ENCODE measurements at regions not wholly inside any gene's neighbourhood (a gene's known extent, or its start where the extent isn't known, plus 50 kb on each side); places are given as distances from the start of the nearest gene placed in this dataset.

DNA sequence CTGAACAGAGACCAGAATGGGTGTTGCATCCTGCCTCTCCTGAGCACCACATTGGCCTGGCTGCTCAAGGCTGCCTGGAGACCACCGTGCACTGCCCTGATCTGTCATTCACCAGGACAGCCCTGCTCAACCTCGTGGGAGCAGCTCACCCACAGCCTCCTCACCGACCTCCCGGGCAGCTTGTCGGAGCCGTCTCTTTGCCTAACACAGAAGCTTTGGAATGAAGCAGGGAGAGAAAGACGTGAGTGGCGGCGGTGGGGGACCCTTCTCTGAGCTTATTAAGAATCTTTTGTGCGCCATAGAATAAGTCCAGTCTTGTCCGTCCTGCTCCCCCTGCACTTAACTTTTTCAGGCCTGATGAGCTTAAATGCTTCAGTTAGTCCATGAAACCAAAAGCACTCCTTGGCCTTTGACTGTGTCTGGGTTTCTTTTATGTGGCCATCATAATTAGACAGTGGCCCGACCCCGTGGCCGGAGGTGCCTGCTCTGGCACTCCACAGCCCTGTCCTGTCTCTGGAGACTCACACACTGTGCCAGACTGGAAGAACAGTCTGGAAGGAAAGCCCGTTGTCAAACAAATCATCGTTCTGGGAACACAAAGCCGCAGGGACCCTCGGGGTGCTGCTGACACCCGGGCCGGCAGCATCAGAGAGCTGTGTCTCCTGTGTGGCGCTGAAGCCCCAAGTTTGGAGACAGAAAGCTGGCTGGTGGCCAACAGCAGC is 192.8 kb downstream of the BCOR start:
- intact Hi-C loops (cut with DNase I), result no loop called here
- peaks cover 0 to 29% of the 10 kb centered on the region in 2 donors for H3K4me1 ChIP-seq
- TF ChIP-seq POLR2A (IDR thresholded peaks at IDR 0.05), result no peak
- TF ChIP-seq, protein P1, sequence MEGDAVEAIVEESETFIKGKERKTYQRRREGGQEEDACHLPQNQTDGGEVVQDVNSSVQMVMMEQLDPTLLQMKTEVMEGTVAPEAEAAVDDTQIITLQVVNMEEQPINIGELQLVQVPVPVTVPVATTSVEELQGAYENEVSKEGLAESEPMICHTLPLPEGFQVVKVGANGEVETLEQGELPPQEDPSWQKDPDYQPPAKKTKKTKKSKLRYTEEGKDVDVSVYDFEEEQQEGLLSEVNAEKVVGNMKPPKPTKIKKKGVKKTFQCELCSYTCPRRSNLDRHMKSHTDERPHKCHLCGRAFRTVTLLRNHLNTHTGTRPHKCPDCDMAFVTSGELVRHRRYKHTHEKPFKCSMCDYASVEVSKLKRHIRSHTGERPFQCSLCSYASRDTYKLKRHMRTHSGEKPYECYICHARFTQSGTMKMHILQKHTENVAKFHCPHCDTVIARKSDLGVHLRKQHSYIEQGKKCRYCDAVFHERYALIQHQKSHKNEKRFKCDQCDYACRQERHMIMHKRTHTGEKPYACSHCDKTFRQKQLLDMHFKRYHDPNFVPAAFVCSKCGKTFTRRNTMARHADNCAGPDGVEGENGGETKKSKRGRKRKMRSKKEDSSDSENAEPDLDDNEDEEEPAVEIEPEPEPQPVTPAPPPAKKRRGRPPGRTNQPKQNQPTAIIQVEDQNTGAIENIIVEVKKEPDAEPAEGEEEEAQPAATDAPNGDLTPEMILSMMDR (IDR thresholded peaks at IDR 0.05), result no peak
- no peak for DNase-seq
- H3K27me3 ChIP-seq, result no peaks in the 10 kb centered on the region
- no peak overlapping the region for H3K4me3 ChIP-seq (replicated peaks in 1 of 3)
- H3K27ac ChIP-seq, result peak overlapping the region; percentile 11 to 43 (median 22)
- 33 to 96% methylated on average over 5 to 8 of the region's 21 CpGs for WGBS, 2 donors
- H3K36me3 ChIP-seq, result no peaks in the 10 kb centered on the region
- H3K9me3 ChIP-seq, result no peaks in the 10 kb centered on the region

DNA sequence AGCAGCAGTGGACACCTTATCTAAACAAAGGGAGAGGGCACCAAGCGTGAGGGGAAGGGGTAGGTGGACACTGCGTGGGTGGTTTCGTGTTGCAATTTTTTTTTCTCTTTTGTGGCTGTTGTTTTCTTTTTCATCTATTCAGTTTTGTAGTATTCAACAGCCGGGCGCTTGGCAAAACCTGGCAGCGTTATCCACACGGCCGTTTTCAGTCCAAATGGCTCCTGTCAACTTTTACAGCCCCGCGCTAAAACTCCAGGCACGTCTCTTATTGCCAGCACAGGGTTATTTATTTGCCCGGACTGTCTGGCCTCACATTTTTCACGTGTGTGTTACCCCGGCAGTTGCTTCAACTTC is 192.2 kb downstream of the BCOR start:
- DNase-seq, result peak; percentile 64 to 67
- Histone ChIP-seq H3K27ac (peak overlapping the region; percentile 11 to 43 (median 22)), H3K36me3 (no peaks in the 10 kb centered on the region), H3K4me3 (replicated peaks in 1 of 3) (no peak overlapping the region), H3K27me3 (no peaks in the 10 kb centered on the region), H3K9me3 (no peaks in the 10 kb centered on the region), H3K4me1 (peaks cover 0 to 29% of the 10 kb centered on the region in 2 donors)
- TF ChIP-seq, protein P1 (IDR thresholded peaks at IDR 0.05), result no peak
- TF ChIP-seq POLR2A (IDR thresholded peaks at IDR 0.05), result no peak
- intact Hi-C loops (cut with DNase I), result no loop called here
- WGBS, 2 donors, result 8 to 18% methylated on average over 13 of the region's 14 CpGs

DNA sequence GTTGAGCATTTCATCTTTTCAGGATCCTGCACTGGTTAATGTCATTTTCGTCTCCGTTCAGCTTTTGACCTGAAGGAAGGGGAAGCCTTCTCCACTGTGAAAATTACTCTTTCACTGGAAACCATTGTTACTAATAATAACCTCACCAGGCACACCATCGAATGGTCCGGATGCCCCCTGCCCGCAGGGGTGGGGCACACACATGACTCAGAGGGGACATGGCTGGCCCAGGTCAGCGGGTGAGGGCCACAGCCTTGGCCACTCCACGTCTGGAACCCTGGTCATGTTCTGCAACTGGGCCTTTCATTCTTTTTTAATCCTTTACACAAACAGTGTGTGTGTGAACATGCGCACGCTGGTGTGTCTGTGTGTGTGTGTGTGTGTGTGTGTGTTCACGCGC is 191.8 kb downstream of the BCOR start:
- no peak for TF ChIP-seq POLR2A (IDR thresholded peaks at IDR 0.05)
- TF ChIP-seq, protein P1 (IDR thresholded peaks at IDR 0.05), result no peak
- Histone ChIP-seq H3K9me3 (no peaks in the 10 kb centered on the region), H3K4me1 (peaks cover 0 to 25% of the 10 kb centered on the region in 2 donors), H3K36me3 (no peaks in the 10 kb centered on the region), H3K27ac (peak overlapping the region in 1 of 3 donors; percentile 43), H3K27me3 (no peaks in the 10 kb centered on the region), H3K4me3 (replicated peaks in 1 of 3) (no peak overlapping the region)
- no peak for DNase-seq
- WGBS, 2 donors, result 75 to 79% methylated on average over 6 to 8 of the region's 11 CpGs
- intact Hi-C loops (cut with DNase I), result no loop called here

DNA sequence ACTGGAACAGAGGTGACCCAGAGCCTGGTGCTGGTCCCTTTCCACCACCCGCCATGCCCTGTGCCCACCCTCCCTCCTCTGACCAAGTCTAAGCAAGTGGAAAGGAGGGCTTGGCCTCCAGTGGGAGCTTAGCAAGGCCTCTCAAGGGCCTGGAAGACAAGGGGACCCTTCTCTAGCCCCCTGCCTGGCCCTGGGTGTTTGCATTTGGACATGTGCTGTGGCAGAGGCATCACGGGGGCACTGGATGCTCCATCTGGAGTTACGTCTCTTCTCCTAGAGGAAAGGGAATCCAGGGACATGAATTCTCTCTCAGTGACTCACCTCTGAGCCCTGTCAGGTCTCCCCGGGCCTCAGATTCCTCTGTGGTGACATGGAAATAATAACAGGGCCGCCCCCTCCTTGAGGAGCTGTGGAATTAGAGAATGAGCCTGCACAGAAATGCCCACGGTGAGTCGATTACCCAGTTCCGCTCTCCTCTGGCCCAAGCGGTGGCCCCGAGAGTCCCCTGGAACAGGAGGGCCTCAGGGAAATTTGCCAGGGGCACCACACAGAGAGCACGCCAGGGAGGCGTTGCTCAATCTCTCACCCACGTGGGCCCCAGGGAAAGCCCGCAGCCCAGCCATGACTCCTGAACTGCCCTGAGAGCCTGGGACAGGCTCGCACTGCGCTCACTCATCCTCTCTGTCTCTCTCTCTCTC is 189.6 kb downstream of the BCOR start:
- Histone ChIP-seq H3K27ac (peak overlapping the region; percentile 61 to 71 (median 70)), H3K27me3 (no peaks in the 10 kb centered on the region), H3K9me3 (no peaks in the 10 kb centered on the region), H3K4me3 (replicated peaks in 1 of 3) (no peak overlapping the region), H3K36me3 (no peaks in the 10 kb centered on the region), H3K4me1 (peaks cover 0 to 21% of the 10 kb centered on the region in 2 donors)
- peak; percentile 87 to 88 for DNase-seq
- intact Hi-C loops (cut with DNase I), result no loop called here
- 29 to 37% methylated on average over 7 to 10 of the region's 16 CpGs for WGBS, 2 donors
- TF ChIP-seq POLR2A (IDR thresholded peaks at IDR 0.05), result peak in 1 of 2 donors; percentile 9
- TF ChIP-seq, protein P1 (IDR thresholded peaks at IDR 0.05), result no peak

DNA sequence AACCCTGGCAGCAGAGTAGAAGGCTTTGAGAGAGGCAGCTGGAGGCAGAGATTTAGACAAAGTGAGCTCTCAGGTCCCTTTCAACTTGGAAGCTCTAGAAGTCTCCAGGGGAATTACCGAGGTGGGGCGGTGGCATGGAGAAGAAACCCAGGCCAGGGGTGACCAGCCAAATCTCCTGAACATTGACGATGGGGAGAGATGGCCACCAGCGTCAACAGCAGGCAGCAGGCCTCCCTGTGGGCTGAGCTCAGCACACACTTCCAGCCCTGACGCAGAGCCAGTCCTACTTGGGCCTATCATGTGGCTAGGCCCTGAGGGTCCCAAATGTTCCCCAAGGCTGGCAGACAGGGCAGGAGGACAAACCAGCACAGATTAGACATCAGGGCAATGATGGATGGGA is 187.8 kb downstream of the BCOR start:
- no peak for TF ChIP-seq POLR2A (IDR thresholded peaks at IDR 0.05)
- TF ChIP-seq, protein P1 (IDR thresholded peaks at IDR 0.05), result no peak
- H3K4me1 ChIP-seq, result peaks cover 0 to 21% of the 10 kb centered on the region in 2 donors
- no peaks in the 10 kb centered on the region for H3K36me3 ChIP-seq
- intact Hi-C loops (cut with DNase I), result no loop called here
- no peaks in the 10 kb centered on the region for H3K27me3 ChIP-seq
- no peak for DNase-seq
- no peaks in the 10 kb centered on the region for H3K9me3 ChIP-seq
- WGBS, 2 donors, result 100% methylated on average over 3 to 4 of the region's 5 CpGs
- no peak overlapping the region for H3K27ac ChIP-seq
- H3K4me3 ChIP-seq (replicated peaks in 1 of 3), result no peak overlapping the region

Data from thyroid gland (tissue), 4 donors.